ENCODE measurements at regions not wholly inside any gene's neighbourhood (a gene's known extent, or its start where the extent isn't known, plus 50 kb on each side); places are given as distances from the start of the nearest gene placed in this dataset.

GRCh38 chr13:76637641-76638141, 248.5 kb downstream of the KCTD12 start:
- TF ChIP-seq, protein P1, sequence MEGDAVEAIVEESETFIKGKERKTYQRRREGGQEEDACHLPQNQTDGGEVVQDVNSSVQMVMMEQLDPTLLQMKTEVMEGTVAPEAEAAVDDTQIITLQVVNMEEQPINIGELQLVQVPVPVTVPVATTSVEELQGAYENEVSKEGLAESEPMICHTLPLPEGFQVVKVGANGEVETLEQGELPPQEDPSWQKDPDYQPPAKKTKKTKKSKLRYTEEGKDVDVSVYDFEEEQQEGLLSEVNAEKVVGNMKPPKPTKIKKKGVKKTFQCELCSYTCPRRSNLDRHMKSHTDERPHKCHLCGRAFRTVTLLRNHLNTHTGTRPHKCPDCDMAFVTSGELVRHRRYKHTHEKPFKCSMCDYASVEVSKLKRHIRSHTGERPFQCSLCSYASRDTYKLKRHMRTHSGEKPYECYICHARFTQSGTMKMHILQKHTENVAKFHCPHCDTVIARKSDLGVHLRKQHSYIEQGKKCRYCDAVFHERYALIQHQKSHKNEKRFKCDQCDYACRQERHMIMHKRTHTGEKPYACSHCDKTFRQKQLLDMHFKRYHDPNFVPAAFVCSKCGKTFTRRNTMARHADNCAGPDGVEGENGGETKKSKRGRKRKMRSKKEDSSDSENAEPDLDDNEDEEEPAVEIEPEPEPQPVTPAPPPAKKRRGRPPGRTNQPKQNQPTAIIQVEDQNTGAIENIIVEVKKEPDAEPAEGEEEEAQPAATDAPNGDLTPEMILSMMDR (IDR thresholded peaks at IDR 0.05): no peak
- TF ChIP-seq POLR2A (IDR thresholded peaks at IDR 0.05) (no peak), EP300 (IDR thresholded peaks at IDR 0.05) (no peak)
